ENCODE measurements at regions not wholly inside any gene's neighbourhood (a gene's known extent, or its start where the extent isn't known, plus 50 kb on each side); places are given as distances from the start of the nearest gene placed in this dataset.
"Not testable (repeated sequence)": the region's sequence is repeated elsewhere in the genome, so short reads cannot be mapped to it uniquely, and the experiment has no call there.

DNA sequence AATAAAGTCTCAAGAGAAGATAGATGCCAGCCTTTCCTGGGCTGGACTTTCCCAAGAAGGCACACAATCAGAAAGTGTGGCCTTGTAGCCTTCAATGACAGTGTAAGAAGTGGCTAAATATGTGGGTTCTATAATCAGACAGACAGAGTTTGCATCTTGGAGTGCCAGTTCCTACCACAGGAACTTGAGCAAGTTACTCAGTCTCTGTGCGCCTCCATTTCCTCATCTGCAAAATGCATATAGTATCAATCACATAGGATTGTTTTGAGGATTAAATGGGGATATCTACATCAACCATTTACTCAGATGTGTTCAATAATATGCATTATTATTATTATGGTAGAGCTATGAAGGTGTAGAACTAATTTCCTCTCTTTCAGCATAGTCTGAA lies 176.8 kb upstream of the PTBP2 start:
- Histone ChIP-seq H3K4me3 (no peak overlapping the region), H3K27ac (no peak overlapping the region), H3K4me1 (replicated peaks in 1 of 2) (peaks cover 5 to 13% of the 10 kb centered on the region in 2 donors)
- in situ Hi-C loops (cut with MboI; ENCODE audit: low pct_unique_long_range_greater_than_20kb in 2 of 9, low sequenced_read_pairs in 9 of 9, unreplicated experiment in 9 of 9): no loop called here
- ATAC-seq (replicated peaks in 6 of 8): no peak
- 80 to 100% (median 100%) methylated on average over 1 of the region's 1 CpG; no CpG with 5 or more reads in 4 of the 10 experiments for WGBS, 10 experiments

DNA sequence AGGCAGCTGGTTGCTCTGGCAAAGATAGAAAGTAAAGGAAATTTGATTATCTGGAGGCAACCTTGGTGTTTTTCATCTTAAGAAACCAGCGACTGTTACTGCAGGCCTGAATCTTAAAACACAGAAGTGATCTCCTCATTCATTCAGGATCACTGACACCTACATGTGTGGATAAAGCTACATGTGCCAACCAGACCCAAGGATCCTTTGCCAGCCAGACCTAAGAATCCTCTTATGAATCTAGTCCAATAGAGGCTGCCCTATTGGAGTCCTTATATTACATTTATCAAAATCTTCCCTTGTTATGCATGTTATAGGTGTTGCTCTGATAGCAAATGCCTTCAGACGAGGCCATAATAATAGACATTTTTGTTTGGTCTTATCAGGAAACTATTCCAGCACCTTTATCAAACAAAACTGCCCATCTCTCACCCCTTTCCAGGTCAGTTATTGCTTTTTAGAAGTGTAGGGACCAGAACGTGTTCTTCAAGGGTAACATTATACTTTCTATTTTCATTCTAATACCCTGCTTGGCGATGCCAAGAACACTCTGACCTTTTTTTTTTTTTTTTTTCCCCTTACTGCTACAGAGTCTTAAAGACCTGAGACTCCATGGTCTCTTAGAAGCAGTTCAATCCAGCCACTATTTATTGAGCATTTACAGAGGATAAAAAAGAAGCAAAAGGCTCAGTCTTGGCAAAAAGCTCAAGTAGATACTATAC lies 175.5 kb upstream of the PTBP2 start:
- in situ Hi-C loops (cut with MboI; ENCODE audit: low pct_unique_long_range_greater_than_20kb in 2 of 9, low sequenced_read_pairs in 9 of 9, unreplicated experiment in 9 of 9): no loop called here
- 52 to 93% (median 74%) methylated on average over 1 to 4 of the region's 4 CpGs; no CpG with 5 or more reads in 1 of the 10 experiments for WGBS, 10 experiments
- no peak for ATAC-seq (replicated peaks in 6 of 8)
- no peak overlapping the region for H3K4me3 ChIP-seq
- peaks cover 2 to 8% of the 10 kb centered on the region in 2 donors for H3K4me1 ChIP-seq (replicated peaks in 1 of 2)
- H3K27ac ChIP-seq: no peak overlapping the region

DNA sequence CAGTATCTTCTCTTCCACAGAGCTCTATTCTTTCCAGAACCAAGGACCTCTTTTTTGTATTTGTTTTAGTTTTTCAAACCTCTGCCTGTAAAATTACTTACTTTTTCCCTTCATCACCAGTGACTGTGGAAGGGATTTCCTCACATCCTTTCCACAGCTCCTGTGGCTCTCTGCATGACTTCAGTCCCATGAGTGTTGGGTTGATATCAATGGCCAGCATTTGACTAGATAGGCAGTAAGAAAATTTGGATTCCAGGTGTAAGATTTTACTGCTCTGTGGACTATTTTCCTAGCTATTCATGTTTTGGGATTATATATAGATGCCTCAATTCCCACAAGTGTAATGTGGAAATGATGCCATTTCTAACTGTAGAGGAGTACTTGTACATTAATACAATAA lies 171.5 kb upstream of the PTBP2 start:
- in situ Hi-C loops (cut with MboI; ENCODE audit: low pct_unique_long_range_greater_than_20kb in 2 of 9, low sequenced_read_pairs in 9 of 9, unreplicated experiment in 9 of 9): no loop called here
- no peak overlapping the region for H3K27ac ChIP-seq
- peaks cover 0 to 5% of the 10 kb centered on the region in 2 donors for H3K4me1 ChIP-seq (replicated peaks in 1 of 2)
- ATAC-seq (replicated peaks in 6 of 8): no peak
- no peak overlapping the region for H3K4me3 ChIP-seq

DNA sequence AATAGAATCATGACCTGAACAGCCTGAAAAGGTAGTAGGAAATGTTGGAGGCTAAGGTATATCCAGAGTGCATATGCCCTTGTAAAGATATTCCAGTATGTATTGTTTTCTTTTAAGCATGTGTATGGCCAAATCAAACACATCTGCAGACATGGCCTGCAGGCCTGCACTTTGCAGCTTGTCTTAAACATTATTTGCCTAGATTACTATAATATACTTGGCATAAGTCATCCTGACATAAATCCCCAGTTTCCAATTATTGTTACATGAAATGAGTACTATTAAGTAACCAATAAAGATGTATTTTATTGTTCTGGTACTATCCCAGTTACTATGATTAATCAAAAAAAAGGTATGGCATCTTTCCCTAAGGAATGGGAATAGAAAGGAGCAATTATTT lies 169.1 kb upstream of the PTBP2 start:
- no peak overlapping the region for H3K27ac ChIP-seq
- H3K4me3 ChIP-seq: no peak overlapping the region
- ATAC-seq (replicated peaks in 6 of 8): no peak
- peaks cover 4 to 5% of the 10 kb centered on the region in 2 donors for H3K4me1 ChIP-seq (replicated peaks in 1 of 2)
- in situ Hi-C loops (cut with MboI; ENCODE audit: low pct_unique_long_range_greater_than_20kb in 2 of 9, low sequenced_read_pairs in 9 of 9, unreplicated experiment in 9 of 9): no loop called here

DNA sequence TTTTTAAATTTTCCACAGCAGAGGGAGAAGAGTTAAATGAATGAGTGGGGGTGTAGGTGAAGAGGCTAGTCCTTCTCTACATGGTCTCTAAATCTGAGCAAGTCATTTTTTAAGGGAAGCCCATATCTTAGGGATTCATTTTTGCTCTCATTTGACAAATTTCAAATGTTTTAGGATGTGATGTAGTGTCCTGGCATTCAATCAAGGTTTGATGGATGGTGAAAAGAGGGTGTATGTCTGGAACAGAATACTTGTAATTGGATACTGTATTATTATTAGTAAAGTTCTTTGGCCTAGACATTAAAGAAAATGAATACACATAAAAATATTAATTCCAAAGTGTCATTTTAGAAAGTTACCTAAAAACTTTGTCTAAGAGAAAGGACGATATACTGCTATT lies 167.8 kb upstream of the PTBP2 start:
- no peak overlapping the region for H3K27ac ChIP-seq
- ATAC-seq (replicated peaks in 6 of 8): no peak
- 67 to 100% (median 100%) methylated on average over 1 of the region's 1 CpG; no CpG with 5 or more reads in 1 of the 10 experiments for WGBS, 10 experiments
- H3K4me3 ChIP-seq: no peak overlapping the region
- peaks cover 13 to 17% of the 10 kb centered on the region in 2 donors for H3K4me1 ChIP-seq (replicated peaks in 1 of 2)
- in situ Hi-C loops (cut with MboI; ENCODE audit: low pct_unique_long_range_greater_than_20kb in 2 of 9, low sequenced_read_pairs in 9 of 9, unreplicated experiment in 9 of 9): no loop called here

DNA sequence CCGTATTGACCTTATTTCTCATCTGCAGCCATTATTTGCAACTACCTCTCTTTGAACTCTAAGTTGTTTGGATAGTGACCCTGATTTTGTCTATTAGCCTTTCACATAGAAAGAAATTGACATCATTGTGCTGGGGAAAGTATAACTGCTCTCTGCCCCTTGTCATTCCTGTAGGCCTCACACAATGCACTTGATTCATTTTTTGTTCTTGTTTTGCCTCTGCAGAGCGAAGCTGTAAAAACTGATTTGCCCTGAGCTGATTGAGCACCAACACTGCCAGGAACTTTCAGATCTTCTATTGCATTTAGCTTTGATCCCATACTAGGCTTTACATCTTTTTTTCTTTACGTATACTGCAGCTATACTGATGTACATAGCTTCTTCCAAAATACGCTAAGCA lies 167.2 kb upstream of the PTBP2 start:
- 56 to 100% (median 78%) methylated on average over 2 to 4 of the region's 4 CpGs for WGBS, 10 experiments
- Histone ChIP-seq H3K27ac (no peak overlapping the region), H3K4me3 (no peak overlapping the region), H3K4me1 (replicated peaks in 1 of 2) (peaks cover 18 to 21% of the 10 kb centered on the region in 2 donors)
- in situ Hi-C loops (cut with MboI; ENCODE audit: low pct_unique_long_range_greater_than_20kb in 2 of 9, low sequenced_read_pairs in 9 of 9, unreplicated experiment in 9 of 9): no loop called here
- no peak for ATAC-seq (replicated peaks in 6 of 8)

DNA sequence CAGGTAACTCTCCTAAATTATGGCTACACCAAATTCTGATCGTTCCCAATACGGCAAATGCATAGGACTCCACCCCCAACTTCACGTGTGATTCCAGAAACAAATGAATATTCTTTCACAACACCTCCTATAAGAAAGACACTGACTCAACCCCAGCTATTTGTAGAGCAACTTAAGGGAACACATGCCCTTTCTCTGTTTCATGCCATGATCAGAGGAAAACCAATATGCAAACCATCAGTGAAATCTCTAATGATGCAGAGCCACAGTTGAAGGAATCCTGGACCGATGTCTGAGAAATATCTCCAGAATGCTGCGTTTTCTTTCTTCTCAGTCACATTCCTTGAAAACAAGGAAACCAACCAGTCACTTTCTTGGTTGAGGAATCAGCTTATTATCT lies 164.2 kb upstream of the PTBP2 start:
- WGBS, 10 experiments: 52 to 90% (median 81%) methylated on average over 3 to 5 of the region's 5 CpGs; no CpG with 5 or more reads in 1 of the 10 experiments
- Histone ChIP-seq H3K4me3 (no peak overlapping the region), H3K27ac (no peak overlapping the region), H3K4me1 (replicated peaks in 1 of 2) (peaks cover 25 to 33% of the 10 kb centered on the region in 2 donors)
- peak in 2 of 8 experiments; percentile 19 to 45 for ATAC-seq (replicated peaks in 6 of 8)
- in situ Hi-C loops (cut with MboI; ENCODE audit: low pct_unique_long_range_greater_than_20kb in 2 of 9, low sequenced_read_pairs in 9 of 9, unreplicated experiment in 9 of 9): no loop called here

DNA sequence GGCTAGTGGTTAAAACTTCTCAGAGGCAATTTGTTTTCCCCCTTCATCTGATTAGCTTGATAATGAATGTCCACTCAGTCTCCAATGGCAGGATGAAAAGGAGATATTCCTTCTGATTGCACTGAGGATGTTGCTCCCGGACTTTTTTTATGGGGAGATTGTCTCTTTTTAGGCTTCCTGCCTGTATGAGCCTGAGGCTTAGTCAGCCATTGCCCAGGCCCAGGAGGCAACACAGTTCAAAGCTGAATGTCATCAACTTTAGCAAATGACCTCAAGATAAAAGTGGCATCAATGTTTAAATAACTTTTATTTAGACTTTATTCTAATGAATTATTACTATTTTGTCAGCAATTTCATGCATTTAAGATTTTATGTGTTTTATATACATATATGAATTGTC lies 162.9 kb upstream of the PTBP2 start:
- Histone ChIP-seq H3K4me1 (replicated peaks in 1 of 2) (peaks cover 25 to 33% of the 10 kb centered on the region in 2 donors), H3K4me3 (no peak overlapping the region), H3K27ac (no peak overlapping the region)
- ATAC-seq (replicated peaks in 6 of 8): peak in 5 of 8 experiments; percentile 25 to 89 (median 30)
- in situ Hi-C loops (cut with MboI; ENCODE audit: low pct_unique_long_range_greater_than_20kb in 2 of 9, low sequenced_read_pairs in 9 of 9, unreplicated experiment in 9 of 9): no loop called here
- 0 to 60% (median 0%) methylated on average over 1 of the region's 1 CpG; no CpG with 5 or more reads in 2 of the 10 experiments for WGBS, 10 experiments

DNA sequence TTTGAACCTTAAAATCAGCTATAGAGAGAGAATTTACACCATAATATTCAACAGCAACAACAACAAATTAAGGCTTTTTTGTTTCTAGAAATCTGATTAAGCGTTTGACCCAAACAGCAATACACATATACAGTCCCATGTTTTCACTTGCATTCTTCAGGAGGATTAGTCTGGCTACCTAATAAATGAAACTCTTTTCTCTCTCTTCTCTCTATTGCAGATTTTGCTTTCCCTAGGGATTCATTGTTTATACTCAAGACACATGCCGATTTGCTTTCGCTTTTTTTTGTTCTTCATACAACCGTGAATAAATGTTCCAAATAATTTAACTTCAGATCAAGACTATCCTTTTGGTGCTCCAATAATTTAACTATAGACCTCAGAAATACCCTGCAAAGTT lies 162.4 kb upstream of the PTBP2 start:
- in situ Hi-C loops (cut with MboI; ENCODE audit: low pct_unique_long_range_greater_than_20kb in 2 of 9, low sequenced_read_pairs in 9 of 9, unreplicated experiment in 9 of 9): no loop called here
- Histone ChIP-seq H3K4me1 (replicated peaks in 1 of 2) (peaks cover 25 to 33% of the 10 kb centered on the region in 2 donors), H3K4me3 (no peak overlapping the region), H3K27ac (no peak overlapping the region)
- peak in 3 of 8 experiments; percentile 9 to 29 (median 17) for ATAC-seq (replicated peaks in 6 of 8)
- 55 to 100% (median 81%) methylated on average over 3 to 4 of the region's 4 CpGs for WGBS, 10 experiments

DNA sequence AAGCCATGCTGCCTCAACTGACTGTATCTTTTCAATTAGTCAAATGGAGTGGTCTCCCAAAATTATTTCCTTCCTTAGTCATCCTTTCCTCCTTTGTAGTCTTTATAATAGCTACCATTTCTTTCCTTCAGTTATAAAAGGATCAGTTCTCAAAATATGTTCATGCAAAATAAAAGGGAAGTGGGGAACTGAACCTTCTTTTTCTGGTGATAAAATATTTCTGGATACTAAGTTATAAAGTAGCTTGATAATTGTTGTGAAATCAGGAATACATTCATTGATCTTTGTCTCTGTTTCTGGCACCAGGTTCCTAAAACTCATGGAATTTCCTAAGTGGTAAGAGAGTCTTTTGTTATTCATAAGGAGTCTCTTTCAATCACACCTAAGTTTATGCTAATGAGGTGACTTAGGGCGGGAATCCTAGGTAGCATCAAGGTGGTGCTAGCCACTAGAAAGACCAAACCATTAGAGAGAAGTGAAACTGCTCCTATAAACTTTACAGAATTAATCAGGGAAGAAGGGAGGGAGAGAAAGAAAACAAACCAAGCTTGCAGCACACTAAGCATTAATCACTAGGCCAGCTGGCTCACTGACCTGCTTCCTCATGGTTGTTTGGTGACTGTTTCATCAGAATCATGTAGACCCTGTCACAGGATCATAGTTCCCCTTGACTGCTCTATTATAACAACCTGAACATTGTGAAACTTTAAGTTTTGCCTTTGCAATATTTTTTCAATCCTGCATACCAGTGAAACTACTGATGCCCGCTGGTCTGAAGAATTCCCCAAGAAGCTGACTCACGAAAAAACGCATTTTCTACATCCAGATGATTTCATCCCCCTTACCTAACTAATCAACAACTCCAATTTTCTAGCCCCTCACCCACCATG lies 161.6 kb upstream of the PTBP2 start:
- ATAC-seq (replicated peaks in 6 of 8): peak in 7 of 8 experiments; percentile 62 to 84 (median 72)
- H3K27ac ChIP-seq: no peak overlapping the region

DNA sequence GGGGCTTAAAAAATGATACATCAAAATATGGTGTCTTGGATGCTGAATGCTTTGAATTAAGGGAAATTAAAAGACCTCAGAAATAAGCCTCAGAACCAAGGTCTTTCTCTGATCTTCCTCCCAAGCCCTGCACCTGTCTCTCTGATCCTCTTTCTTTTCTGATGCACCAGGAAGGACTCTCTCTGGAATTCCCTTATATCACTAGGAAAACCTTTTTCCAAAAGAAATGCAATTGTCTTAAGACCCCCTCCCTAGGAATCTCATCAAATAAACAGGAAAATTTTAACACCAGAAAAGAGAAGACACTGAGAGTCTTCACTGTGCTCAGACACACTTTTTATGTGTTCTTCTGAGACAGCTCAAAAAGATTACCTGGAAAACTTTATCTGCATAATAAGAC lies 159.5 kb upstream of the PTBP2 start:
- in situ Hi-C loops (cut with MboI; ENCODE audit: low pct_unique_long_range_greater_than_20kb in 2 of 9, low sequenced_read_pairs in 9 of 9, unreplicated experiment in 9 of 9): no loop called here

More for the DNA sequence above, 161.6 kb upstream of the PTBP2 start:
- Histone ChIP-seq H3K4me1 (replicated peaks in 1 of 2) (peaks cover 21 to 33% of the 10 kb centered on the region in 2 donors), H3K4me3 (no peak overlapping the region)
- 0 to 100% (median 87%) methylated on average over 1 to 4 of the region's 4 CpGs for WGBS, 10 experiments
- in situ Hi-C loops (cut with MboI; ENCODE audit: low pct_unique_long_range_greater_than_20kb in 2 of 9, low sequenced_read_pairs in 9 of 9, unreplicated experiment in 9 of 9): no loop called here

DNA sequence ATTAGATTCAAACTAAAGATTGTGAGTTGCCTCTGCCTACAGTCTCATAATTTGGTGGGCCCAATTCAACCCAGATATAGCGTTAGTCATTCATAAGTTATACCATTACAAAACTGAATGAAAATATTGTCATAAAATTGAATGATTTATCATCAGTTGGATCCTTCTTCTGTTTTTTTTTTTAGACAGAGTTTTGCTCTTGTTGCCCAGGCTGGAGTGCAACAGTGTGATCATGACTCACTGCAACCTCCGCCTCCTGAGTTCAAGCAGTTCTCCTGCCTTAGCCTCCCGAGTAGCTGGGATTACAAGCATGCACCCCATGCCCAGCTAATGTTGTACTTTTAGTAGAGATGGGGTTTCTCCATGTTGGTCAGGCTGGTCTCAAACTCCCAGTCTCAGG lies 157.2 kb upstream of the PTBP2 start:
- H3K4me3 ChIP-seq; ATAC-seq (replicated peaks in 6 of 8); H3K27ac ChIP-seq; in situ Hi-C loops (cut with MboI; ENCODE audit: low pct_unique_long_range_greater_than_20kb in 2 of 9, low sequenced_read_pairs in 9 of 9, unreplicated experiment in 9 of 9): not testable (repeated sequence)
- 80 to 100% (median 98%) methylated on average over 1 to 3 of the region's 3 CpGs; no CpG with 5 or more reads in 2 of the 10 experiments for WGBS, 10 experiments
- H3K4me1 ChIP-seq (replicated peaks in 1 of 2): peaks cover 10 to 21% of the 10 kb centered on the region in 2 donors

More for the DNA sequence above, 159.5 kb upstream of the PTBP2 start:
- Histone ChIP-seq H3K4me3 (no peak overlapping the region), H3K4me1 (replicated peaks in 1 of 2) (peaks cover 21 to 32% of the 10 kb centered on the region in 2 donors), H3K27ac (no peak overlapping the region)
- ATAC-seq (replicated peaks in 6 of 8): no peak

DNA sequence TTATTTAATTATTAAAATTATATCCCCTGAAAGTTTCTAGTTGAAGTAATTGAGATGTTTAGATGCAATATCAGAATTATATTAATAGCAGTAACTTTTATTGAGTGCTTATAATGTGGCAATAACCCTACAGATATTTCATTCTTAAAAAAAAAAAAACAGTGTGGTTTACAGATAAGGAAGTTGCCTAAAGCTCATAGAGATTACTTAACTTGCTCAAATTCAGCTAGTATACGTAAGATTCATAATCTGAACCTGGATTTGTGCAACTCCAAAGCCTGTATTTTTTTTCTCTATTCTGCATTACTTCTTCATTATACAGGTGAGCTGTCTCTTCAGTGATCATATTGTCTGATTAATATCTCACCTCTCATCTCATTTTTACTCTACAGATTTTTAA lies 156.0 kb upstream of the PTBP2 start:
- Histone ChIP-seq H3K27ac (no peak overlapping the region), H3K4me1 (replicated peaks in 1 of 2) (peaks cover 3 to 10% of the 10 kb centered on the region in 2 donors), H3K4me3 (no peak overlapping the region)
- in situ Hi-C loops (cut with MboI; ENCODE audit: low pct_unique_long_range_greater_than_20kb in 2 of 9, low sequenced_read_pairs in 9 of 9, unreplicated experiment in 9 of 9): no loop called here
- WGBS, 10 experiments: 30 to 100% (median 92%) methylated on average over 1 of the region's 1 CpG; no CpG with 5 or more reads in 1 of the 10 experiments
- no peak for ATAC-seq (replicated peaks in 6 of 8)

Data from motor neuron (in vitro differentiated cells).